ENCODE measurements at regions not wholly inside any gene's neighbourhood (a gene's known extent, or its start where the extent isn't known, plus 50 kb on each side); places are given as distances from the start of the nearest gene placed in this dataset.

DNA sequence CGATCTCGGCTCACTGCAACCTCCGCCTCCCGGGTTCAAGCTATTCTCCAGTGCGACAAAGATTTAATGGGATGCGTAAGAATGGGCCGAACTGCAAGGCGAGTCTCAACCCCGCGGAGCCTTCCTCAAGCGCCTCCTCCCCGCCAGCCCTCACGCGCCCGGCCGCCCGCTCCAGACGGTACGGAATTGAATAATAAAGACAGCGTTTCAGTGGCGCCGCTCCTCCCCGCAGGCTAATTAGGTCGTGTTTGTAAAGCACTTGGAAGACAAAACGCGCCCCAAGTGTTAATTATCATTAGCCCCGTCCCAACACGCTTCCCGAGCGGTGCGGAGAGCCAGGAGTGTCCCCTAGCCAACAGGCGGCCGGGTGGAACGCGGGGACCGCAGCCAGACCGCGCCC, 192.0 kb downstream of the BUD13 start:
- DNase-seq = no peak
- H3K27me3 ChIP-seq = peaks cover 0 to 16% of the 10 kb centered on the region in 2 donors

DNA sequence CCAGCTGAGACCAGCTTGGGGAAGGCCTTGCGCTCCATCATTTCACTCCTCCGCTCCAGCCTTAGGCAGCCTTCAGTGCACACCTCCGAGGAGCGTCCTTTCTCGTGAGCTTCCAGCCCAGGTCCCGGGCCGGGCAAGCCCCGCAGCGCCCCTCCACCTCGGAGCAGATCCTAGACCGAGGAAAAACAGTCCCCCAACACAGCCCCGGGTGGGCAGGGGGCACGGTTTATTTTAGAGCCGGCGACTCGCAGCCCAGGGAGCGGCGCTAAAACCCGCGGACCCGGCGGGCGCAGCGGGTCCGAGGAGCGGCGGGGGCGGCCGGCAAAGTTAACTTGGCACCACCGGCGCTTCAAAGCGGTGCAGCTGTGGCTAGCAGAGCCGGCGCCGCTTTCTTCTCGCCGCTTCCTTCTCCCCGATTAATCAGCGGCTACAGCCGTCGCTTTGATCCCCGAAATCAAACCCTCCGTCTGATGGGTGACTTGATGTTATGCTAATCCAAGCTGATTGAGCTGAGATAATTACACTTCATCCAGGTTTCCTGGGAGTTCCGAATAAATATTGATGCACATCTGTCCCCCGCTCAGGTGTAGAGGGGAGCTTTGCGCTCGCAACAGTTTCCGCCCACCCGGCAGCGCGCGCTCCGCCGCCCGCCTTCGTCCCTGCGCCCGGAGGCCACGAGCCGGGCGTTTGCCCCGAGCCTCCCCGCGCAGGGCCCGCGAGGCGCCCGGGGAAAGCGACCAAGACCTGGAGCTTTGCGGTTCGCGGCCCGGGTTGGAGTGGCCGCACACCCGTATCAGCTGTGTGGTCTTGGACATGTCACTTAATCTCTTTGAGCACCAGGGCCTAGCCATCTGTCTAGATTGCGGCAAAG, 192.7 kb downstream of the BUD13 start:
- H3K27ac ChIP-seq = no peak overlapping the region
- no peak for DNase-seq

More for the DNA sequence above, 192.0 kb downstream of the BUD13 start:
- no peak overlapping the region for H3K27ac ChIP-seq
- H3K4me1 ChIP-seq = peaks cover 0 to 11% (median 0%) of the 10 kb centered on the region in 4 donors
- no peak overlapping the region for H3K4me3 ChIP-seq
- no peaks in the 10 kb centered on the region for H3K9me3 ChIP-seq
- H3K36me3 ChIP-seq = no peaks in the 10 kb centered on the region
- TF ChIP-seq, protein P1, sequence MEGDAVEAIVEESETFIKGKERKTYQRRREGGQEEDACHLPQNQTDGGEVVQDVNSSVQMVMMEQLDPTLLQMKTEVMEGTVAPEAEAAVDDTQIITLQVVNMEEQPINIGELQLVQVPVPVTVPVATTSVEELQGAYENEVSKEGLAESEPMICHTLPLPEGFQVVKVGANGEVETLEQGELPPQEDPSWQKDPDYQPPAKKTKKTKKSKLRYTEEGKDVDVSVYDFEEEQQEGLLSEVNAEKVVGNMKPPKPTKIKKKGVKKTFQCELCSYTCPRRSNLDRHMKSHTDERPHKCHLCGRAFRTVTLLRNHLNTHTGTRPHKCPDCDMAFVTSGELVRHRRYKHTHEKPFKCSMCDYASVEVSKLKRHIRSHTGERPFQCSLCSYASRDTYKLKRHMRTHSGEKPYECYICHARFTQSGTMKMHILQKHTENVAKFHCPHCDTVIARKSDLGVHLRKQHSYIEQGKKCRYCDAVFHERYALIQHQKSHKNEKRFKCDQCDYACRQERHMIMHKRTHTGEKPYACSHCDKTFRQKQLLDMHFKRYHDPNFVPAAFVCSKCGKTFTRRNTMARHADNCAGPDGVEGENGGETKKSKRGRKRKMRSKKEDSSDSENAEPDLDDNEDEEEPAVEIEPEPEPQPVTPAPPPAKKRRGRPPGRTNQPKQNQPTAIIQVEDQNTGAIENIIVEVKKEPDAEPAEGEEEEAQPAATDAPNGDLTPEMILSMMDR (IDR thresholded peaks at IDR 0.05) = no peak

DNA sequence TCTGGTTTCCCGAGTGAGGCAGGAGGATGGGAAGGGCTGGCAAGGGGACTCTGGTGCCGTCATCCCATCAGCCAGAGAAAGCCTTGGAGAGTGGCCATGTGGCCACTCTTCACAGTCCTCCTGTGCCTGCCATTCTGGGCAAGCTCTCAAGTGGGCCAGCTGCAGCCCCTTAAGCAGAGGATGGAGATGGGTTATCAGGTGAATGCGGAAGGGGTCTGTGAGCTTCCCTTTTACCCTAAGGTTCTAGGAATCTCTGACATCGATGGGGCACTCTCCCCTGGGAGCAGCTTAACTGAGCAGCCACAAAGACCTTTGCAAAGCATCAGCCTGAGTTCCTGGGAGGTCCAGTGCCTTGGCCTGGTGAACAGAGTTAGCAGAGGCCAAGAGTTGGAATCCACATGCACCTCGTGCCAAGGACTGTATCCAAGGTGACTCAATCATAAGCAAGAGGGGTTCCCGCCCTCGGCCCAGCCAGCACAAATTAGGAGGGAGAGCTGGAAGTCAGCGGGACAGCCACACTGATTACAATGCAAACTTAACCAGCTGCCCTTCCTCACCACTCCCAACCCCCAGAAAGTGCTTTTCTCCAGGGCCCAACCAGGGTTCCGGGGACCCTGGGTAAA, 193.6 kb downstream of the BUD13 start:
- no peak overlapping the region for H3K4me3 ChIP-seq
- H3K27ac ChIP-seq = no peak overlapping the region
- no peaks in the 10 kb centered on the region for H3K36me3 ChIP-seq
- H3K4me1 ChIP-seq = peaks cover 0 to 11% (median 0%) of the 10 kb centered on the region in 4 donors
- DNase-seq = no peak
- no peaks in the 10 kb centered on the region for H3K9me3 ChIP-seq
- H3K27me3 ChIP-seq = peaks cover 0 to 16% of the 10 kb centered on the region in 2 donors
- TF ChIP-seq, protein P1 (IDR thresholded peaks at IDR 0.05) = no peak
- TF ChIP-seq POLR2A (IDR thresholded peaks at IDR 0.05) = no peak

More for the DNA sequence above, 192.7 kb downstream of the BUD13 start:
- H3K4me1 ChIP-seq = peaks cover 0 to 11% (median 0%) of the 10 kb centered on the region in 4 donors
- H3K27me3 ChIP-seq = peaks cover 0 to 16% of the 10 kb centered on the region in 2 donors
- H3K9me3 ChIP-seq = no peaks in the 10 kb centered on the region
- no peak for TF ChIP-seq POLR2A (IDR thresholded peaks at IDR 0.05)
- TF ChIP-seq, protein P1 (IDR thresholded peaks at IDR 0.05) = no peak
- H3K4me3 ChIP-seq = peak overlapping the region in 1 of 4 donors; percentile 6
- no peaks in the 10 kb centered on the region for H3K36me3 ChIP-seq

DNA sequence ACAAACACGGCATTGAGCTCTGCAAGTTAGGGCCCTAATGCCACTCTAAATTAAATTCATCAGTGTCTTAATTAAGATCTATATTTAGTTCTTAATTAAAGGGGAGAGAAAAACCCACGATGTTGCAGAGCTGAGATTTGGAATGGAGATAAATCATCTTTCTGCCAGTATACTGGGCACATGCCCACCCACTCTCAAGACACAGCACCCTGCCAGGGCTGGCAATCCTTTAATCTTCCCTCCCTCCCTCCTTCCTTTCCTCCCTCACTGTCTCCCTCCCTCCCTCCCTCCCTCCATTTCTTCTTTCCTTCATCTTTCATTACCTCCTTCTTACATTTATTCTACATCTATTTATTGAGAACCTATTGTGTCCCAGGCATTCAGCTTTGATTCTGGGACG, 194.8 kb downstream of the BUD13 start:
- Histone ChIP-seq H3K27ac (no peak overlapping the region), H3K27me3 (peaks cover 0 to 16% of the 10 kb centered on the region in 2 donors), H3K9me3 (no peaks in the 10 kb centered on the region), H3K4me3 (no peak overlapping the region), H3K36me3 (no peaks in the 10 kb centered on the region), H3K4me1 (peaks cover 0 to 11% (median 0%) of the 10 kb centered on the region in 4 donors)
- no peak for DNase-seq
- TF ChIP-seq, protein P1 (IDR thresholded peaks at IDR 0.05) = no peak
- TF ChIP-seq POLR2A (IDR thresholded peaks at IDR 0.05) = no peak

DNA sequence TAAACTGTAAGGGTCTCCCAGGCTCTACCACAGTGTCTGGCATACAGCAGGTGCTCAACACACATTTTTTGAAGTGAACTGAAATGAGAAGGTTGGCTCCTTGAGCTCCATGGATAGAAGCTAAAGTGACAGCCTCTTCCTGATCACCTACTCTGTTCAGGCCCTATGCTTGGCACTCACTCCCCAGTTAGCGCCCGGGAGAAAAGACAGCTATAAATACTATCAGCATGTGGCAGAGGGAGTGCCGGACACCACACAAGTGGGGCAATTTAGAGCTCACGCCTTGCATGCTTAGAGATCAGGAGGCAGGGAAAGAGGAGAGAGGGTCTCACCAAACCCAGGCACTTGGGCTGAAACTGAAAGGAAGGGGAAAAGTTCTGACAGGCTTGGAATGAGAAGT, 195.5 kb downstream of the BUD13 start:
- no peaks in the 10 kb centered on the region for H3K9me3 ChIP-seq
- no peaks in the 10 kb centered on the region for H3K36me3 ChIP-seq
- peaks cover 0 to 11% (median 0%) of the 10 kb centered on the region in 4 donors for H3K4me1 ChIP-seq
- peaks cover 0 to 16% of the 10 kb centered on the region in 2 donors for H3K27me3 ChIP-seq
- TF ChIP-seq POLR2A (IDR thresholded peaks at IDR 0.05) = no peak
- TF ChIP-seq, protein P1 (IDR thresholded peaks at IDR 0.05) = no peak
- no peak for DNase-seq
- H3K4me3 ChIP-seq = no peak overlapping the region
- no peak overlapping the region for H3K27ac ChIP-seq
